T-cell (primary cell): ENCODE measurements at regions not wholly inside any gene's neighbourhood (a gene's known extent, or its start where the extent isn't known, plus 50 kb on each side); places are given as distances from the start of the nearest gene placed in this dataset.
"Not testable (repeated sequence)": the region's sequence is repeated elsewhere in the genome, so short reads cannot be mapped to it uniquely, and the experiment has no call there.

Experiments
- ATAC-seq, 4 experiments: fragments of 200-7000 bp in 3 of 4; fragments of 150-1000 bp in 1 of 4; cut with Tn5 transposase; replicated peaks in 1 of 4; 1 replicate in 3 of 4; 2 replicates in 1 of 4; pipeline ENCODE4 v1.10.0; 2021; ENCODE audit warnings: moderate library complexity in 3 of 4, mild to moderate bottlenecking in 2 of 4, moderate number of reproducible peaks in 1 of 4
- CTCF ChIA-PET, 2 donors: fragments of 300-600 bp; sonication (Branson Sonifier 250); formaldehyde crosslinking; loops; one replicate each; lab custom pipeline; 2022; ENCODE audit warnings: antibody characterized with exemption in 2 of 2; lab: Charles Lee
- POLR2A ChIA-PET, 2 donors: fragments of 300-600 bp; sonication (Branson Sonifier 250); formaldehyde crosslinking; loops; one replicate each; lab custom pipeline; 2022; ENCODE audit warnings: antibody characterized with exemption in 2 of 2; lab: Charles Lee
- DNase-seq, 35 experiments: peaks; one replicate each; pipeline versions ENCODE4 v3.0.0 to v3.0.0-alpha.2; 2013 to 2023
- H3K27ac ChIP-seq: one replicate; pipeline ENCODE4 v1.5.1; 2013; ENCODE audit warnings: low read length
- H3K27me3 ChIP-seq, 2 experiments: replicated peaks in 1 of 2; 1 replicate in 1 of 2; 2 replicates in 1 of 2; pipeline versions ENCODE4 v1.6.1 to v1.7.0; 2013; ENCODE audit warnings: low read length in 1 of 2, mixed read lengths in 1 of 2; ENCODE audit not compliant: control insufficient read depth in 2 of 2, insufficient read depth in 2 of 2; ENCODE audit errors: extremely low read depth in 1 of 2
- H3K36me3 ChIP-seq, 2 donors: 1 replicate in 1 of 2; 2 replicates in 1 of 2; pipeline versions ENCODE4 v1.6.1 to v1.7.0; 2013; ENCODE audit warnings: low read length in 1 of 2; ENCODE audit not compliant: control insufficient read depth in 2 of 2, insufficient read depth in 1 of 2; ENCODE audit errors: extremely low read depth in 1 of 2
- H3K4me1 ChIP-seq, 2 experiments: 1 replicate in 1 of 2; 2 replicates in 1 of 2; pipeline versions ENCODE4 v1.6.1 to v1.7.0; 2013; ENCODE audit warnings: low read length in 2 of 2, mixed read lengths in 1 of 2; ENCODE audit not compliant: insufficient read depth in 2 of 2, control insufficient read depth in 1 of 2; ENCODE audit errors: extremely low read depth in 1 of 2
- H3K4me3 ChIP-seq, 2 donors: 1 replicate in 1 of 2; 2 replicates in 1 of 2; pipeline versions ENCODE4 v1.5.1 to v1.7.0; 2013; ENCODE audit warnings: mild to moderate bottlenecking in 2 of 2, low read length in 1 of 2, moderate library complexity in 1 of 2; ENCODE audit not compliant: control insufficient read depth in 1 of 2; ENCODE audit errors: extremely low read depth in 1 of 2
- H3K9me3 ChIP-seq: 2 replicates; pipeline ENCODE4 v1.7.0; 2013
- H3K27ac Mint-ChIP-seq, 2 donors: one replicate each; pipeline ENCODE4 v1.8.0; 2020 to 2021; ENCODE audit warnings: mild to moderate bottlenecking in 2 of 2, mixed read lengths in 2 of 2
- H3K27me3 Mint-ChIP-seq, 2 donors: one replicate each; pipeline ENCODE4 v1.8.0; 2021 to 2022; ENCODE audit warnings: mixed read lengths in 2 of 2
- H3K36me3 Mint-ChIP-seq: one replicate; pipeline ENCODE4 v1.8.0; 2021; ENCODE audit warnings: mixed read lengths
- H3K4me1 Mint-ChIP-seq, 3 donors: one replicate each; pipeline ENCODE4 v1.8.0; 2020 to 2022; ENCODE audit warnings: mixed read lengths in 3 of 3, mild to moderate bottlenecking in 1 of 3
- H3K4me3 Mint-ChIP-seq, 3 donors: one replicate each; pipeline ENCODE4 v1.8.0; 2020 to 2022; ENCODE audit warnings: mild to moderate bottlenecking in 3 of 3, mixed read lengths in 3 of 3, moderate library complexity in 3 of 3
- H3K9me3 Mint-ChIP-seq, 3 donors: one replicate each; pipeline ENCODE4 v1.8.0; 2020 to 2022; ENCODE audit warnings: mixed read lengths in 3 of 3
- WGBS: methylation state at CpG from one replicate; pipeline ENCODE4 v1.1.5; 2013; ENCODE audit warnings: missing lambda C conversion rate; ENCODE audit not compliant: insufficient coverage; 5-methylcytosine and 5-hydroxymethylcytosine counted together

GRCh38 chr15:81829918-81830317, 215.9 kb downstream of the MEX3B start:
- no peak for ATAC-seq
- no peaks in the 10 kb centered on the region for H3K36me3 Mint-ChIP-seq
- ChIA-PET CTCF (no interaction called here), POLR2A (no interaction called here)
- Histone ChIP-seq H3K36me3 (no peaks in the 10 kb centered on the region), H3K27me3 (no peaks in the 10 kb centered on the region), H3K4me1 (no peaks in the 10 kb centered on the region), H3K9me3 (no peaks in the 10 kb centered on the region), H3K4me3 (no peak overlapping the region), H3K27ac (no peak overlapping the region)
- peaks cover 0 to 2% (median 0%) of the 10 kb centered on the region in 3 donors for H3K9me3 Mint-ChIP-seq
- DNase-seq = no peak
- no peaks in the 10 kb centered on the region for H3K4me1 Mint-ChIP-seq
- H3K27me3 Mint-ChIP-seq = peaks cover 3 to 4% of the 10 kb centered on the region in 2 donors
- no peak overlapping the region for H3K4me3 Mint-ChIP-seq
- no peak overlapping the region for H3K27ac Mint-ChIP-seq
- 89% methylated on average over 3 of the region's 4 CpGs for WGBS

- DNase-seq (no peak), ATAC-seq (no peak)
- Histone ChIP-seq H3K27ac (no peak overlapping the region), H3K36me3 (no peaks in the 10 kb centered on the region), H3K4me1 (no peaks in the 10 kb centered on the region), H3K27me3 (no peaks in the 10 kb centered on the region), H3K9me3 (no peaks in the 10 kb centered on the region), H3K4me3 (no peak overlapping the region)
- H3K9me3 Mint-ChIP-seq = peaks cover 0 to 2% (median 0%) of the 10 kb centered on the region in 3 donors
- no peak overlapping the region for H3K27ac Mint-ChIP-seq
- POLR2A ChIA-PET = no interaction called here
- peaks cover 4% of the 10 kb centered on the region in 2 donors for H3K27me3 Mint-ChIP-seq
- no peaks in the 10 kb centered on the region for H3K36me3 Mint-ChIP-seq
- H3K4me3 Mint-ChIP-seq = no peak overlapping the region
- H3K4me1 Mint-ChIP-seq = no peaks in the 10 kb centered on the region
- CTCF ChIA-PET = no interaction called here
Observed at GRCh38 chr15:81828135-81828534, 217.7 kb downstream of the MEX3B start.

GRCh38 chr15:81825136-81825535, 220.7 kb downstream of the MEX3B start:
- H3K27ac Mint-ChIP-seq = no peak overlapping the region
- Histone ChIP-seq H3K36me3 (no peaks in the 10 kb centered on the region), H3K4me1 (no peaks in the 10 kb centered on the region)

GRCh38 chr15:81822587-81822986, 223.2 kb downstream of the MEX3B start:
- CTCF ChIA-PET, H3K4me1 Mint-ChIP-seq, ATAC-seq, H3K9me3 ChIP-seq, H3K4me1 ChIP-seq, H3K36me3 ChIP-seq, H3K4me3 Mint-ChIP-seq, DNase-seq, POLR2A ChIA-PET, H3K4me3 ChIP-seq, H3K27ac ChIP-seq, H3K27me3 ChIP-seq, H3K27ac Mint-ChIP-seq, H3K9me3 Mint-ChIP-seq, H3K36me3 Mint-ChIP-seq: not testable (repeated sequence)
- 71% methylated on average over 1 of the region's 1 CpG for WGBS
- H3K27me3 Mint-ChIP-seq = peaks cover 10 to 29% of the 10 kb centered on the region in 2 donors

More at GRCh38 chr15:81825136-81825535, 220.7 kb downstream of the MEX3B start:
- DNase-seq (no peak), ATAC-seq (no peak)
- no CpG with 5 or more reads among the region's 2 CpGs for WGBS
- no peaks in the 10 kb centered on the region for H3K36me3 Mint-ChIP-seq
- H3K27me3 Mint-ChIP-seq = peaks cover 3 to 12% of the 10 kb centered on the region in 2 donors
- Histone ChIP-seq H3K27me3 (no peaks in the 10 kb centered on the region), H3K27ac (no peak overlapping the region), H3K4me3 (no peak overlapping the region), H3K9me3 (no peaks in the 10 kb centered on the region)
- no peak overlapping the region for H3K4me3 Mint-ChIP-seq
- H3K4me1 Mint-ChIP-seq = no peaks in the 10 kb centered on the region
- ChIA-PET CTCF (interaction anchor here in 1 of 2 donors (0.5 kb wide), 1 partner anchor 22 kb away, joined by 5 read pairs; no protein-coding TSS in a partner anchor), POLR2A (no interaction called here)
- no peaks in the 10 kb centered on the region for H3K9me3 Mint-ChIP-seq

- CTCF ChIA-PET = no interaction called here
- Histone ChIP-seq H3K36me3 (no peaks in the 10 kb centered on the region), H3K4me1 (no peaks in the 10 kb centered on the region), H3K27ac (no peak overlapping the region), H3K9me3 (no peaks in the 10 kb centered on the region), H3K4me3 (no peak overlapping the region), H3K27me3 (peaks cover 0 to 9% of the 10 kb centered on the region in 2 experiments)
- Mint-ChIP-seq H3K9me3 (no peaks in the 10 kb centered on the region), H3K27ac (no peak overlapping the region), H3K4me3 (no peak overlapping the region), H3K4me1 (no peaks in the 10 kb centered on the region), H3K27me3 (peaks cover 12 to 29% of the 10 kb centered on the region in 2 donors), H3K36me3 (no peaks in the 10 kb centered on the region)
- no peak for DNase-seq
- ATAC-seq = no peak
- POLR2A ChIA-PET = interaction anchor here in 1 of 2 donors (0.7 kb wide), 1 partner anchor 231 kb away, joined by 3 read pairs; no protein-coding TSS in a partner anchor
- WGBS = 70% methylated on average over 3 of the region's 5 CpGs
Observed at GRCh38 chr15:81819924-81820635, 225.7 kb downstream of the MEX3B start.

- Histone ChIP-seq H3K4me1 (no peaks in the 10 kb centered on the region), H3K4me3 (no peak overlapping the region), H3K9me3 (no peaks in the 10 kb centered on the region), H3K36me3 (no peaks in the 10 kb centered on the region), H3K27ac (no peak overlapping the region), H3K27me3 (peaks cover 0 to 9% of the 10 kb centered on the region in 2 experiments)
- 80% methylated on average over 5 of the region's 7 CpGs for WGBS
- Mint-ChIP-seq H3K4me3 (no peak overlapping the region), H3K27ac (no peak overlapping the region), H3K9me3 (no peaks in the 10 kb centered on the region), H3K27me3 (peaks cover 16 to 18% of the 10 kb centered on the region in 2 donors), H3K36me3 (no peaks in the 10 kb centered on the region), H3K4me1 (no peaks in the 10 kb centered on the region)
- DNase-seq = no peak
- ATAC-seq = no peak
- ChIA-PET CTCF (no interaction called here), POLR2A (no interaction called here)
Observed at GRCh38 chr15:81814882-81815455, 230.8 kb downstream of the MEX3B start.
